Breast epithelium (tissue), 4 donors: ENCODE measurements at regions not wholly inside any gene's neighbourhood (a gene's known extent, or its start where the extent isn't known, plus 50 kb on each side); places are given as distances from the start of the nearest gene placed in this dataset.
"Not testable (repeated sequence)": the region's sequence is repeated elsewhere in the genome, so short reads cannot be mapped to it uniquely, and the experiment has no call there.

ENCODE experiments used
- DNase-seq, 2 donors: peaks; one replicate each; pipeline ENCODE4 v3.0.0-alpha.2; 2019; ENCODE audit warnings: low spot score in 2 of 2
- H3K27ac ChIP-seq, 2 donors: fragments of 200-600 bp; sonication (generic) in 1 of 2; one replicate each; pipeline ENCODE4 v1.5.1; 2016 to 2019; ENCODE audit warnings: mild to moderate bottlenecking in 1 of 2
- H3K27me3 ChIP-seq, 2 donors: fragments of 200-600 bp; sonication (generic) in 1 of 2; one replicate each; pipeline versions ENCODE4 v1.5.1 to v1.6.0; 2017 to 2019; ENCODE audit warnings: control low read depth in 1 of 2, mild to moderate bottlenecking in 1 of 2
- H3K36me3 ChIP-seq: fragments of 200-600 bp; one replicate; pipeline ENCODE4 v1.5.1; 2019
- H3K4me1 ChIP-seq, 2 donors: fragments of 200-600 bp; sonication (generic); one replicate each; pipeline ENCODE4 v1.5.1; 2016 to 2019; ENCODE audit warnings: control low read depth in 1 of 2
- H3K4me3 ChIP-seq, 3 donors: fragments of 200-600 bp; sonication (generic); 1 replicate in 2 of 3; 2 replicates in 1 of 3; pipeline ENCODE4 v1.5.1; 2016 to 2019; ENCODE audit warnings: mild to moderate bottlenecking in 3 of 3, moderate library complexity in 2 of 3
- H3K9me3 ChIP-seq, 2 donors: fragments of 200-600 bp; sonication (generic) in 1 of 2; one replicate each; pipeline ENCODE4 v1.5.1; 2016 to 2019; ENCODE audit warnings: control low read depth in 1 of 2
- POLR2A ChIP-seq: fragments of 450-650 bp; IDR thresholded peaks from one replicate; pipeline ENCODE4 v1.6.1; 2016; ENCODE audit warnings: antibody characterized with exemption, mild to moderate bottlenecking, moderate library complexity
- POLR2AphosphoS5 ChIP-seq, 3 donors: sonication (generic); formaldehyde crosslinking; IDR thresholded peaks; one replicate each; pipeline ENCODE4 v1.6.1; 2017; ENCODE audit warnings: antibody characterized with exemption in 3 of 3
- intact Hi-C: fragments of 100-400 bp; cut with DNase I; formaldehyde crosslinking; loops from one replicate; pipeline ENCODE4 v1.15.1; 2023; ENCODE audit warnings: low total_unique reads
- TF ChIP-seq, protein P1 (sequence below), 3 donors: fragments of 450-650 bp; IDR thresholded peaks; one replicate each; pipeline ENCODE4 v1.5.1; 2016 to 2017; ENCODE audit warnings: antibody characterized with exemption in 3 of 3, mild to moderate bottlenecking in 3 of 3, moderate library complexity in 3 of 3

DNA sequence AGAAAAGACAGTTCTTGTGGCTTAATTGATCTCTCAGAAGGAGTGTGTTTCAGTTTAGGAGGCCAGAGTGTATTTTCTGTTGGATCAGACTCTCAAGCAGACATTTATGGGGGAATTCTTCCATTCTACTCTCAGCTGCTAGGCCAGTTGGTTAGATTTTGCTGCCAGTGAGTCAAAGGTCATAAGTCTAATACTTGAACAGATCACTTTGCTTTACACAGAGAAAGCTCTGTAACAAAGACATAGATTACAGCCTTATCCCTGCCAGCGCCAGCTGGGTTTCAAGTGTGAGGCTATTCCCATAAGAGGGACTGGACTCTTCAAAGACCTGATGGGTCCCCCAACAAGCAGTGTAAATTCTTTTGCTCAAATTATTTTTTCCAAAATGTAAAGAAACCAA, 145.6 kb upstream of the SEMA3C start:
- H3K4me1 ChIP-seq = no peaks in the 10 kb centered on the region
- no peaks in the 10 kb centered on the region for H3K36me3 ChIP-seq
- H3K27me3 ChIP-seq = no peaks in the 10 kb centered on the region
- H3K27ac ChIP-seq = no peak overlapping the region
- no peak overlapping the region for H3K4me3 ChIP-seq
- TF ChIP-seq POLR2A (no peak), POLR2AphosphoS5 (IDR thresholded peaks at IDR 0.05) (no peak)
- TF ChIP-seq, protein P1, sequence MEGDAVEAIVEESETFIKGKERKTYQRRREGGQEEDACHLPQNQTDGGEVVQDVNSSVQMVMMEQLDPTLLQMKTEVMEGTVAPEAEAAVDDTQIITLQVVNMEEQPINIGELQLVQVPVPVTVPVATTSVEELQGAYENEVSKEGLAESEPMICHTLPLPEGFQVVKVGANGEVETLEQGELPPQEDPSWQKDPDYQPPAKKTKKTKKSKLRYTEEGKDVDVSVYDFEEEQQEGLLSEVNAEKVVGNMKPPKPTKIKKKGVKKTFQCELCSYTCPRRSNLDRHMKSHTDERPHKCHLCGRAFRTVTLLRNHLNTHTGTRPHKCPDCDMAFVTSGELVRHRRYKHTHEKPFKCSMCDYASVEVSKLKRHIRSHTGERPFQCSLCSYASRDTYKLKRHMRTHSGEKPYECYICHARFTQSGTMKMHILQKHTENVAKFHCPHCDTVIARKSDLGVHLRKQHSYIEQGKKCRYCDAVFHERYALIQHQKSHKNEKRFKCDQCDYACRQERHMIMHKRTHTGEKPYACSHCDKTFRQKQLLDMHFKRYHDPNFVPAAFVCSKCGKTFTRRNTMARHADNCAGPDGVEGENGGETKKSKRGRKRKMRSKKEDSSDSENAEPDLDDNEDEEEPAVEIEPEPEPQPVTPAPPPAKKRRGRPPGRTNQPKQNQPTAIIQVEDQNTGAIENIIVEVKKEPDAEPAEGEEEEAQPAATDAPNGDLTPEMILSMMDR (IDR thresholded peaks at IDR 0.05) = no peak
- H3K9me3 ChIP-seq = no peaks in the 10 kb centered on the region
- DNase-seq = no peak
- intact Hi-C loops = no loop called here

DNA sequence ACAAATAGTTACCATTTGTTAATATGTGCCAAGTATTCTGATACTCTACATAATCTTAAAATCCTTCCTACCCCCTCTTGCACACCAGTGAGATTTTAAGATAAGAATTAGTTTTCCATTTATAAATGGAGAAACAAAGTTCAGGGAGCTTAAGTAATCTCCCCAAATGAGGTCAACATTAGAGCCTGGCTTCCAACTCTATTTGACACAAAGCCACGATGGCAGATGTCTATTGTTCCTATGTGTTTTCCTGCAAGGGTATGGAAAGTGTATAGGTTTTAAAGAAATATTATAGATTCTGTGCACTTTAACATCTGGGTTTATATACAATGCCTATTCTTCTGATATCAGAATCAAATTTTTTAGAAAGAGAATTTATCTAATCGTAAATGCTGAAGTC, 143.9 kb upstream of the SEMA3C start:
- Histone ChIP-seq H3K4me3 (no peak overlapping the region), H3K36me3 (no peaks in the 10 kb centered on the region), H3K9me3 (no peaks in the 10 kb centered on the region), H3K27ac (no peak overlapping the region), H3K4me1 (no peaks in the 10 kb centered on the region), H3K27me3 (no peaks in the 10 kb centered on the region)
- TF ChIP-seq POLR2A (no peak), POLR2AphosphoS5 (IDR thresholded peaks at IDR 0.05) (no peak)
- TF ChIP-seq, protein P1 (IDR thresholded peaks at IDR 0.05) = no peak
- no peak for DNase-seq
- intact Hi-C loops = no loop called here

GRCh38 chr7:81057469-81057868, 138.6 kb upstream of the SEMA3C start:
- DNase-seq, intact Hi-C loops, H3K4me1 ChIP-seq, H3K9me3 ChIP-seq, H3K27ac ChIP-seq, H3K27me3 ChIP-seq, H3K36me3 ChIP-seq, H3K4me3 ChIP-seq: not testable (repeated sequence)

DNA sequence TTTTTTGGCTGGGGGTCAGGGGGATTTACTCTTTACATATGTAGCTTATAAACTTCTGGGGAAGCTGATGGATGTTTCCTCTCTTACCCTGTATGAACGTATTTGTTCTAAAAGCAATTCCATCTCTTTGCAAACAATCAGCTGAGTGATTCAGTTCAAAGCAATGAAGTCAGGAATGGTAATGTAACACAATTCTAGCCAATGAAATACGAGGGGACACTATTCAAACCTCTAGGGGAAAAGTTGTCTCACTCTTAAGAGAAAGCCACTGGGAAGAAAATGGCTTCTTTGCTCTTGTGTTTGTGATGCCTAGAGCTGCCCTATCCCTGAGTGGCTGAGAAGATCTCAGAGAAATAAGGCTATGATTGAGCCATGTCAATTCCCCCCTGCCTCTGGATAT, 134.8 kb upstream of the SEMA3C start:
- H3K36me3 ChIP-seq = no peaks in the 10 kb centered on the region
- H3K4me3 ChIP-seq = no peak overlapping the region
- peaks cover 0 to 7% of the 10 kb centered on the region in 2 donors for H3K9me3 ChIP-seq
- TF ChIP-seq POLR2AphosphoS5 (IDR thresholded peaks at IDR 0.05) = no peak
- TF ChIP-seq POLR2A = no peak
- TF ChIP-seq, protein P1 (IDR thresholded peaks at IDR 0.05) = no peak
- H3K27me3 ChIP-seq = no peaks in the 10 kb centered on the region
- DNase-seq = no peak
- H3K4me1 ChIP-seq = no peaks in the 10 kb centered on the region
- H3K27ac ChIP-seq = no peak overlapping the region
- intact Hi-C loops = no loop called here

- Histone ChIP-seq H3K27ac (no peak overlapping the region), H3K36me3 (no peaks in the 10 kb centered on the region), H3K4me3 (no peak overlapping the region), H3K4me1 (no peaks in the 10 kb centered on the region), H3K9me3 (peaks cover 5 to 15% of the 10 kb centered on the region in 2 donors), H3K27me3 (no peaks in the 10 kb centered on the region)
- intact Hi-C loops = no loop called here
- no peak for DNase-seq
- TF ChIP-seq, protein P1 (IDR thresholded peaks at IDR 0.05) = no peak
- no peak for TF ChIP-seq POLR2A
- no peak for TF ChIP-seq POLR2AphosphoS5 (IDR thresholded peaks at IDR 0.05)
These were observed 133.1 kb upstream of the SEMA3C start for GRCh38 chr7:81051811-81052413.

- intact Hi-C loops = no loop called here
- Histone ChIP-seq H3K9me3 (peaks cover 16 to 17% of the 10 kb centered on the region in 2 donors), H3K4me1 (no peaks in the 10 kb centered on the region), H3K36me3 (no peaks in the 10 kb centered on the region), H3K27ac (no peak overlapping the region), H3K4me3 (no peak overlapping the region), H3K27me3 (no peaks in the 10 kb centered on the region)
- TF ChIP-seq, protein P1 (IDR thresholded peaks at IDR 0.05) = no peak
- TF ChIP-seq POLR2AphosphoS5 (IDR thresholded peaks at IDR 0.05) (no peak), POLR2A (no peak)
- DNase-seq = no peak
These were observed 126.7 kb upstream of the SEMA3C start for GRCh38 chr7:81045491-81046030.

- H3K27ac ChIP-seq, DNase-seq, H3K36me3 ChIP-seq, H3K4me1 ChIP-seq, H3K27me3 ChIP-seq, intact Hi-C loops, H3K4me3 ChIP-seq: not testable (repeated sequence)
- H3K9me3 ChIP-seq = peaks cover 15 to 16% of the 10 kb centered on the region in 2 donors
These were observed 123.8 kb upstream of the SEMA3C start for GRCh38 chr7:81042646-81043045.
